ENCODE measurements at regions not wholly inside any gene's neighbourhood (a gene's known extent, or its start where the extent isn't known, plus 50 kb on each side); places are given as distances from the start of the nearest gene placed in this dataset.

DNA sequence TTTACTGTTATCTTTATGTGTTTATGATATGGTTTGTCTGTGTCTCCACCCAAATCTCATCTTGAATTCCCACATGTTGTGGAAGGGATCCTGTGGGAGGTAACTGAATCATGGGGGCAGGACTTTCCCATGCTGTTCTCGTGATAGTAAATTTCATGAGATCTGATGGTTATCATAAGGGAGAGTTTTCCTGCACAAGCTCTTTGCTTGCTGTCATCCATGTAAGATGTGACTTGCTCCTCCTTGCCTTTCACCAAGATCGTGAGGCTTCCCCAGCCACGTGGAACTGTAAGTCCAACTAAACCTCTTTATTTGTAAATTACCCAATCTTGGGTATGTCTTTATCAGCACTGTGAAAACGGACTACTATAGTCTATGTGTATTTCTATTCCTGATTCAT, 539.0 kb downstream of the ARL4A start:
- no peak for TF ChIP-seq TCF4 (CRISPR knock-in tag; IDR thresholded peaks at IDR 0.05; ENCODE audit: borderline replicate concordance)
- TF ChIP-seq, protein P1, sequence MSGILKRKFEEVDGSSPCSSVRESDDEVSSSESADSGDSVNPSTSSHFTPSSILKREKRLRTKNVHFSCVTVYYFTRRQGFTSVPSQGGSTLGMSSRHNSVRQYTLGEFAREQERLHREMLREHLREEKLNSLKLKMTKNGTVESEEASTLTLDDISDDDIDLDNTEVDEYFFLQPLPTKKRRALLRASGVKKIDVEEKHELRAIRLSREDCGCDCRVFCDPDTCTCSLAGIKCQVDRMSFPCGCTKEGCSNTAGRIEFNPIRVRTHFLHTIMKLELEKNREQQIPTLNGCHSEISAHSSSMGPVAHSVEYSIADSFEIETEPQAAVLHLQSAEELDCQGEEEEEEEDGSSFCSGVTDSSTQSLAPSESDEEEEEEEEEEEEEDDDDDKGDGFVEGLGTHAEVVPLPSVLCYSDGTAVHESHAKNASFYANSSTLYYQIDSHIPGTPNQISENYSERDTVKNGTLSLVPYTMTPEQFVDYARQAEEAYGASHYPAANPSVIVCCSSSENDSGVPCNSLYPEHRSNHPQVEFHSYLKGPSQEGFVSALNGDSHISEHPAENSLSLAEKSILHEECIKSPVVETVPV (CRISPR knock-in tag; IDR thresholded peaks at IDR 0.05) = no peak
- TF ChIP-seq, protein P2, sequence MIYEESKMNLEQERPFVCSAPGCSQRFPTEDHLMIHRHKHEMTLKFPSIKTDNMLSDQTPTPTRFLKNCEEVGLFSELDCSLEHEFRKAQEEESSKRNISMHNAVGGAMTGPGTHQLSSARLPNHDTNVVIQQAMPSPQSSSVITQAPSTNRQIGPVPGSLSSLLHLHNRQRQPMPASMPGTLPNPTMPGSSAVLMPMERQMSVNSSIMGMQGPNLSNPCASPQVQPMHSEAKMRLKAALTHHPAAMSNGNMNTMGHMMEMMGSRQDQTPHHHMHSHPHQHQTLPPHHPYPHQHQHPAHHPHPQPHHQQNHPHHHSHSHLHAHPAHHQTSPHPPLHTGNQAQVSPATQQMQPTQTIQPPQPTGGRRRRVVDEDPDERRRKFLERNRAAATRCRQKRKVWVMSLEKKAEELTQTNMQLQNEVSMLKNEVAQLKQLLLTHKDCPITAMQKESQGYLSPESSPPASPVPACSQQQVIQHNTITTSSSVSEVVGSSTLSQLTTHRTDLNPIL (CRISPR knock-in tag; IDR thresholded peaks at IDR 0.05; ENCODE audit: low read depth) = no peak
- TF ChIP-seq TOX (CRISPR knock-in tag; IDR thresholded peaks at IDR 0.05; ENCODE audit: borderline replicate concordance) = no peak
- no peak for TF ChIP-seq TSHZ2 (CRISPR knock-in tag; IDR thresholded peaks at IDR 0.05)
- no peak for TF ChIP-seq PPARA (CRISPR knock-in tag; IDR thresholded peaks at IDR 0.05; ENCODE audit: borderline replicate concordance)
- no peak for TF ChIP-seq ESRRG (CRISPR knock-in tag; IDR thresholded peaks at IDR 0.05)
- TF ChIP-seq CSDC2 (CRISPR knock-in tag; IDR thresholded peaks at IDR 0.05) = no peak
- no peak for TF ChIP-seq ZC3H10 (CRISPR knock-in tag; IDR thresholded peaks at IDR 0.05)
- TF ChIP-seq, protein P3, sequence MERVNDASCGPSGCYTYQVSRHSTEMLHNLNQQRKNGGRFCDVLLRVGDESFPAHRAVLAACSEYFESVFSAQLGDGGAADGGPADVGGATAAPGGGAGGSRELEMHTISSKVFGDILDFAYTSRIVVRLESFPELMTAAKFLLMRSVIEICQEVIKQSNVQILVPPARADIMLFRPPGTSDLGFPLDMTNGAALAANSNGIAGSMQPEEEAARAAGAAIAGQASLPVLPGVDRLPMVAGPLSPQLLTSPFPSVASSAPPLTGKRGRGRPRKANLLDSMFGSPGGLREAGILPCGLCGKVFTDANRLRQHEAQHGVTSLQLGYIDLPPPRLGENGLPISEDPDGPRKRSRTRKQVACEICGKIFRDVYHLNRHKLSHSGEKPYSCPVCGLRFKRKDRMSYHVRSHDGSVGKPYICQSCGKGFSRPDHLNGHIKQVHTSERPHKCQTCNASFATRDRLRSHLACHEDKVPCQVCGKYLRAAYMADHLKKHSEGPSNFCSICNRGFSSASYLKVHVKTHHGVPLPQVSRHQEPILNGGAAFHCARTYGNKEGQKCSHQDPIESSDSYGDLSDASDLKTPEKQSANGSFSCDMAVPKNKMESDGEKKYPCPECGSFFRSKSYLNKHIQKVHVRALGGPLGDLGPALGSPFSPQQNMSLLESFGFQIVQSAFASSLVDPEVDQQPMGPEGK (CRISPR knock-in tag; IDR thresholded peaks at IDR 0.05; ENCODE audit: borderline replicate concordance) = no peak
- TF ChIP-seq ZNF565 (CRISPR knock-in tag; conservative IDR thresholded peaks at IDR 0.05; ENCODE audit: low read depth) = no peak
- TF ChIP-seq ISL1 (CRISPR knock-in tag; IDR thresholded peaks at IDR 0.05) = no peak

All from SK-N-SH treated with all-trans-retinoic acid at 6 μM for 48 hours (cell line).